Fibroblast of lung (primary cell): ENCODE measurements at regions not wholly inside any gene's neighbourhood (a gene's known extent, or its start where the extent isn't known, plus 50 kb on each side); places are given as distances from the start of the nearest gene placed in this dataset.

Source experiments
- DNase-seq, 2 donors: peaks; one replicate each; pipeline versions ENCODE4 v3.0.0 to v3.0.0-alpha.2; 2010; ENCODE audit warnings: low read depth in 2 of 2
- H2AFZ ChIP-seq: 2 replicates; pipeline ENCODE4 v1.5.1; 2012; ENCODE audit warnings: low read length, control low read depth, inconsistent platforms
- H3K27ac ChIP-seq: 2 replicates; pipeline ENCODE4 v1.5.1; 2011; ENCODE audit warnings: low read length, control low read depth; ENCODE audit not compliant: insufficient read depth
- H3K27me3 ChIP-seq: 2 replicates; pipeline ENCODE4 v1.5.1; 2011; ENCODE audit warnings: mild to moderate bottlenecking, low read length; ENCODE audit not compliant: control insufficient read depth, insufficient read depth
- H3K36me3 ChIP-seq: 2 replicates; pipeline ENCODE4 v1.5.1; 2011; ENCODE audit warnings: low read length; ENCODE audit not compliant: control insufficient read depth, insufficient read depth
- H3K4me1 ChIP-seq: 2 replicates; pipeline ENCODE4 v1.5.1; 2011; ENCODE audit warnings: low read length; ENCODE audit not compliant: control insufficient read depth, insufficient read depth; ENCODE audit errors: extremely low read depth
- H3K4me2 ChIP-seq: 2 replicates; pipeline ENCODE4 v1.5.1; 2011; ENCODE audit warnings: low read length, control low read depth; ENCODE audit not compliant: insufficient read depth; ENCODE audit errors: extremely low read depth
- H3K4me3 ChIP-seq, 4 experiments: fragments of 200-600 bp in 1 of 4; sonication (generic) in 1 of 4; replicated peaks in 1 of 4; 2 replicates each; pipeline ENCODE4 v1.5.1; 2011 to 2016; ENCODE audit warnings: low read length in 4 of 4, low read depth in 3 of 4, mild to moderate bottlenecking in 3 of 4, control low read depth in 2 of 4, inconsistent platforms in 1 of 4, mixed read lengths in 1 of 4; ENCODE audit not compliant: insufficient read depth in 1 of 4; ENCODE audit errors: control extremely low read depth in 1 of 4
- H3K79me2 ChIP-seq: 2 replicates; pipeline ENCODE4 v1.5.1; 2012; ENCODE audit warnings: mild to moderate bottlenecking, low read length, inconsistent platforms; ENCODE audit not compliant: control insufficient read depth, insufficient read depth
- H3K9ac ChIP-seq: 2 replicates; pipeline ENCODE4 v1.5.1; 2011; ENCODE audit warnings: mild to moderate bottlenecking, low read length, control low read depth; ENCODE audit not compliant: insufficient read depth
- H3K9me3 ChIP-seq: 2 replicates; pipeline ENCODE4 v1.5.1; 2012; ENCODE audit warnings: low read depth, low read length; ENCODE audit not compliant: control insufficient read depth, insufficient read depth
- H4K20me1 ChIP-seq: 2 replicates; pipeline ENCODE4 v1.5.1; 2011; ENCODE audit warnings: low read length; ENCODE audit not compliant: control insufficient read depth, insufficient read depth; ENCODE audit errors: extremely low read depth
- EZH2 ChIP-seq: IDR thresholded peaks from 2 replicates; pipeline ENCODE4 v1.5.1; 2012; ENCODE audit warnings: low read length, control low read depth, mild to moderate bottlenecking; ENCODE audit errors: missing control alignments
- TF ChIP-seq, protein P1 (sequence below), 2 donors: IDR thresholded peaks in 1 of 2; conservative IDR thresholded peaks in 1 of 2; 1 replicate in 1 of 2; 2 replicates in 1 of 2; pipeline ENCODE4 v1.5.1; 2011 to 2012; ENCODE audit warnings: low read length in 2 of 2, control low read depth in 1 of 2, inconsistent platforms in 1 of 2, low read depth in 1 of 2, mild to moderate bottlenecking in 1 of 2

- no peaks in the 10 kb centered on the region for H3K4me1 ChIP-seq
- no peak overlapping the region for H2AFZ ChIP-seq
- no peaks in the 10 kb centered on the region for H4K20me1 ChIP-seq
- H3K79me2 ChIP-seq: no peaks in the 10 kb centered on the region
- H3K36me3 ChIP-seq: no peaks in the 10 kb centered on the region
- no peaks in the 10 kb centered on the region for H3K9me3 ChIP-seq
- no peak for TF ChIP-seq EZH2
- TF ChIP-seq, protein P1, sequence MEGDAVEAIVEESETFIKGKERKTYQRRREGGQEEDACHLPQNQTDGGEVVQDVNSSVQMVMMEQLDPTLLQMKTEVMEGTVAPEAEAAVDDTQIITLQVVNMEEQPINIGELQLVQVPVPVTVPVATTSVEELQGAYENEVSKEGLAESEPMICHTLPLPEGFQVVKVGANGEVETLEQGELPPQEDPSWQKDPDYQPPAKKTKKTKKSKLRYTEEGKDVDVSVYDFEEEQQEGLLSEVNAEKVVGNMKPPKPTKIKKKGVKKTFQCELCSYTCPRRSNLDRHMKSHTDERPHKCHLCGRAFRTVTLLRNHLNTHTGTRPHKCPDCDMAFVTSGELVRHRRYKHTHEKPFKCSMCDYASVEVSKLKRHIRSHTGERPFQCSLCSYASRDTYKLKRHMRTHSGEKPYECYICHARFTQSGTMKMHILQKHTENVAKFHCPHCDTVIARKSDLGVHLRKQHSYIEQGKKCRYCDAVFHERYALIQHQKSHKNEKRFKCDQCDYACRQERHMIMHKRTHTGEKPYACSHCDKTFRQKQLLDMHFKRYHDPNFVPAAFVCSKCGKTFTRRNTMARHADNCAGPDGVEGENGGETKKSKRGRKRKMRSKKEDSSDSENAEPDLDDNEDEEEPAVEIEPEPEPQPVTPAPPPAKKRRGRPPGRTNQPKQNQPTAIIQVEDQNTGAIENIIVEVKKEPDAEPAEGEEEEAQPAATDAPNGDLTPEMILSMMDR (conservative IDR thresholded peaks at IDR 0.05 in 1 of 2, IDR thresholded peaks at IDR 0.05 in 1 of 2; ENCODE audit: low read depth in 1 of 2, low read length in 2 of 2): no peak
- no peak overlapping the region for H3K4me2 ChIP-seq
- no peak overlapping the region for H3K27ac ChIP-seq
- DNase-seq: no peak
- H3K27me3 ChIP-seq: no peaks in the 10 kb centered on the region
- no peak overlapping the region for H3K9ac ChIP-seq
- no peak overlapping the region for H3K4me3 ChIP-seq
Observed at GRCh38 chr9:89742660-89743059, 137.8 kb downstream of the GADD45G start.

GRCh38 chr9:89743216-89743572, 138.4 kb downstream of the GADD45G start:
- Histone ChIP-seq H2AFZ (no peak overlapping the region), H4K20me1 (no peaks in the 10 kb centered on the region), H3K4me2 (no peak overlapping the region), H3K27ac (no peak overlapping the region), H3K4me3 (no peak overlapping the region), H3K4me1 (no peaks in the 10 kb centered on the region), H3K36me3 (no peaks in the 10 kb centered on the region), H3K79me2 (no peaks in the 10 kb centered on the region), H3K9me3 (no peaks in the 10 kb centered on the region), H3K9ac (no peak overlapping the region), H3K27me3 (no peaks in the 10 kb centered on the region)
- no peak for DNase-seq
- TF ChIP-seq EZH2: no peak
- TF ChIP-seq, protein P1 (conservative IDR thresholded peaks at IDR 0.05 in 1 of 2, IDR thresholded peaks at IDR 0.05 in 1 of 2; ENCODE audit: low read depth in 1 of 2, low read length in 2 of 2): no peak

GRCh38 chr9:89743573-89744254, 138.9 kb downstream of the GADD45G start:
- Histone ChIP-seq H2AFZ (no peak overlapping the region), H3K4me2 (no peak overlapping the region), H3K27me3 (no peaks in the 10 kb centered on the region), H4K20me1 (no peaks in the 10 kb centered on the region), H3K27ac (no peak overlapping the region), H3K36me3 (no peaks in the 10 kb centered on the region), H3K4me3 (no peak overlapping the region), H3K4me1 (no peaks in the 10 kb centered on the region), H3K9me3 (no peaks in the 10 kb centered on the region), H3K9ac (no peak overlapping the region), H3K79me2 (no peaks in the 10 kb centered on the region)
- DNase-seq: no peak
- TF ChIP-seq, protein P1 (conservative IDR thresholded peaks at IDR 0.05 in 1 of 2, IDR thresholded peaks at IDR 0.05 in 1 of 2; ENCODE audit: low read depth in 1 of 2, low read length in 2 of 2): no peak
